Activated CD4-positive, alpha-beta T cell treated with anti-CD3 and anti-CD28 coated beads, Interleukin-2, Interleukin-4, amounts not matched to agents 100 ng/mL and 50 ng/mL, durations not matched to agents 16 hours and 8 hours (primary cell): ENCODE measurements at regions not wholly inside any gene's neighbourhood (a gene's known extent, or its start where the extent isn't known, plus 50 kb on each side); places are given as distances from the start of the nearest gene placed in this dataset.
"Not testable (repeated sequence)": the region's sequence is repeated elsewhere in the genome, so short reads cannot be mapped to it uniquely, and the experiment has no call there.

ENCODE experiments used
- DNase-seq: peaks from one replicate; pipeline ENCODE4 v3.0.0-alpha.2; 2020; ENCODE audit warnings: low spot score

DNA sequence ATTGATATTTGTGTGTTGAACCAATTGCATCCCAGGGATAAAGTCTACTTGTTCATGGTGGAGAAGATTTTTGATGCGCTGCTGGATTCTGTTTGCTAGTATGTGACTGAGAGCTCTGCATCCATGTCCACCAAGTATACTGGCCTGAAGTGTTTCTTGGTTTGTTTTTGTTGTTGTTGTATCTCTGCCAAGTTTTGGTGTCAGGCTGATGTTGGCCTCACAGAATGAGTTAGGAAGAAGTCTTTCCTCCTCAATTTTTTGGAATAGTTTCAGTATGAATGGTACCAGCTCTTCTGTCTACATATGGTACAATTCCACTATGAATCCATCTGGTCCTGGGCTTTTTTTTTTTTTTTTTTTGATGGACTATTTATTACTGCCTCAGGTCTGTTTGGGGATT is 50.9 kb upstream of the OSTN start:
- no peak for DNase-seq

- DNase-seq: no peak
These were observed 55.8 kb upstream of the OSTN start for GRCh38 chr3:191143224-191143623.

GRCh38 chr3:191141728-191142127 is 57.3 kb upstream of the OSTN start:
- DNase-seq: no peak

GRCh38 chr3:191139736-191140135 is 59.3 kb upstream of the OSTN start:
- no peak for DNase-seq

- DNase-seq: no peak
These were observed 60.1 kb upstream of the OSTN start for GRCh38 chr3:191138937-191139336.

DNA sequence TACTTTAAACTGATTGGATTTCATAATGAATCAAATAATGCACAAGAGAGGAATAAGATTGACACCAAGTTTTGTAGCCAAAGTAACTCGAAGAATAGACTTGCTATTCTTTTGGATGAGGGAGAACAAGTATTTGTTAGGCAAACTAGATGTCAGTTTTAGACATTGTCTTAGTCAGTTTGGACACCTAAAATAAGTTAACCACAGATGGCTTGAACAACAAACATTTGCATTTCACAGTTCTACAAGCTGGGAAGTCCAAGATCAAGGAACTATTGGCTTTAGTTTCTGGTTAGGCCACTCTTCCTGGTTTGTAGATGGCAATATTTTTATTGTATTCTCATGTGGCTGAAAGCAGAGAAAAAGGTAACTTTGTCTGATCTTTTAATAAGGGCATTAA is 61.3 kb upstream of the OSTN start:
- no peak for DNase-seq

DNA sequence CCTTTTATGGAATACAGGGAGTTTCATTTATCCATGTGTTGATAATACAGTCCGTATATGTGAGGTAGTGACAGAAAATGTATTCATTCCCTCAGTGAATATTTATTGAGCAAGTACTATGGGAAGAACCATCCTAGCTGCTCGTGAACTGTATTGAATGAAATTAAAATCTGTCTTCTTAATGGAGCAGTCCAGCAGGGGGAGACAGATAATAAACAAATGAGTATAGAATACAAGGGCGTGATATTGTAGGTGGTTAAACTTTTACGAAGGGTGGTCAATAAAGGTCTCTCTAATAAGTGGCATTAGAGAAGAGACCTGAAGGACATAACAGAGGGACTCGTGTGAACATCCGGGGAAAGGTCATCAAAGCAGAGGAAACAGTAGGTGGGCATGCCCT is 62.7 kb upstream of the OSTN start:
- DNase-seq: no peak

DNA sequence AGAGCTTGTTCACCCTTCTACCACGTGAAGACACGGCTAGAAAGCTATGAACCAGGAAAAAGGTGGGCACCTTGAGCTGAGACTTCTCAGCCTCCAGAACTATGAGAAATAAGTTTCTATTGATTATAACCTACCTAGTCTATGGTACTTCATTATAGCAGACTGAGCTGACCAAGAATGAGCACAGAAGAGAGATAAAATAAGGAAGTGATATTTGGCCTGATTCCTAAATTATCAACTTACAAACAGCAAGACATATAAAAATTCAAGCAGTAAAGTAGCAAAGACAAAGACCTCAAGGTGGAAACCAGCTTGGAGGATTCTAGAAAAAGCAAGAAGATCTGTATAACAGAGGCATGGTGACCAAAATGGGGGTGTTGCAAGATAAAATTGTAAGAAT is 63.9 kb upstream of the OSTN start:
- no peak for DNase-seq

GRCh38 chr3:191133359-191133758 is 65.7 kb upstream of the OSTN start:
- no peak for DNase-seq

DNA sequence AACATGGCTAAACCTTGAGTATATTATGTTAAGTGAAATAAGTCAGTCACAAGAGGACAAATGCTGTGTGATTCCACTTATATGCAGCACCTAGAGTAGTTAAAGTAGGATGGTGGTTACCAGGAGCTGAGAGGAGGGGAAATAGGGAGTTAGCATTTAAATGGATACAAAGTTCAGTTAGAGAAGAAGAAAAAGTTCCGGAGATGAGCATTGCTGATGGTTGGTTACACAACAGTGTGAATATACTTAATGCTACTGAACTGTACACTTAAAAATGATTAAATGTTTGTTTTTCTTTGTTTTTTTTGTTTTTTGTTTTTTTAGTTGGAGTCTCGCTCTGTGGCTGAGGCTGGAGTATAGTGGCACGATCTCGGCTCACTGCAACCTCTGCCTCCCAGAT is 67.7 kb upstream of the OSTN start:
- no peak for DNase-seq

GRCh38 chr3:191124891-191125290 is 74.2 kb upstream of the OSTN start:
- DNase-seq: not testable (repeated sequence)

- DNase-seq: no peak
These were observed 75.1 kb upstream of the OSTN start for GRCh38 chr3:191123946-191124345.

- DNase-seq: no peak
These were observed 75.8 kb upstream of the OSTN start for GRCh38 chr3:191123231-191123630.

DNA sequence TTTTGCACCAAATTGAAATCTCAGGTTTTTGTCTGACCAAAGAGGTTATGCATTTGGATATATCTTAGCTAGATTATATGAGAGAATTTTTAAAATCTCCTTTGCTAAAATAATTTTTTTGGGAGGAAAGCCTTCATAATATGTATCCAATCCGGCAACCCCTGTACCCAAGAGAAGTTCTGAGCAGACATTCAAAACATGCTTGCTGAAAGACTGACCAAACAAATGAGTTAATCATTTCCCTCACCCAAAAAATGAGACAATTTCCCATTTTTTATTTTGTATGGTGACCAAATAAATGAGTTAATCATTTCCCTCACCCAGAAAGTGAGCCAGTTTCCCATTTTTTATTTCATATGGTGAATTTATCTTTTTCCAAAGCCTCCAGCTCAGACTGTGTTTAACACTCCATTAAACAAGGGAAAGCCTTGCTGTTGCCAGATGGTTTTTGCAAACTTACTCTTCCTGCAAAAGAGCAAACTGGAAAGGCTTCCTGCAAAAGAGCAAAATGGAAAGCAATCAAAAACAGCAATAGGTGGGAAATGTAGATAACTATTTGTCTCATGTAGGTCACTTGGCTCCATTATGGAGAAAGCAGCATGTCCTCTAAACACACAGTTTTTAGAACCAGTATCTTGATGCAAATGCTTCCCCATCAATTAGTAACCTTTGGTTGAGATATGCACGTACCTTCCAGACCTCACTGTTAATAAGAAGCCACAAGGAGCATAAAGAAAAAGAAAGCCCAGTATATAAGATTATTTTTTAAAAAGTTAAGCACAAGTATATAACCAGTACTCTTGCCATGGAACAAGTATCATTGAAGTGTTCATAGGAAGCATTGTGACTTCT is 78.4 kb upstream of the OSTN start:
- DNase-seq: no peak

GRCh38 chr3:191119415-191120295 is 79.4 kb upstream of the OSTN start:
- DNase-seq: no peak

DNA sequence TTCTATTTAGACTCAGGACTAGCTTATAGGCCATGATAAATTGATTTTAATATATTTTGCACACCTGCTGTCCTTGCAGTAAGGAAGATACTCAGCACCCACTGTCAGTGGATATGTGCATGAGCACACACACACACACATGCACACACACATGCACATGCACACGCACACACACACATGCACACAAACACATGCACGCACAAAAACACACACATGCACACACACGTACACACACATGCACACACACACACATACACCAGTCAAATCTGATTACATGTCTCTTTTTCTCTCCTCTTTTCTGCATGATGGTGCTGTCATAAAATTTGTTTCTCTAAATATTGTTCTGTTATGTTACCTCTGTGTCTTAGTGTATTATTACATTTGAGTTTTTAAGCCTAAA is 87.3 kb upstream of the OSTN start:
- no peak for DNase-seq

- DNase-seq: no peak
These were observed 93.6 kb upstream of the OSTN start for GRCh38 chr3:191105418-191105817.

- DNase-seq: no peak
These were observed 98.5 kb upstream of the OSTN start for GRCh38 chr3:191100516-191100915.

DNA sequence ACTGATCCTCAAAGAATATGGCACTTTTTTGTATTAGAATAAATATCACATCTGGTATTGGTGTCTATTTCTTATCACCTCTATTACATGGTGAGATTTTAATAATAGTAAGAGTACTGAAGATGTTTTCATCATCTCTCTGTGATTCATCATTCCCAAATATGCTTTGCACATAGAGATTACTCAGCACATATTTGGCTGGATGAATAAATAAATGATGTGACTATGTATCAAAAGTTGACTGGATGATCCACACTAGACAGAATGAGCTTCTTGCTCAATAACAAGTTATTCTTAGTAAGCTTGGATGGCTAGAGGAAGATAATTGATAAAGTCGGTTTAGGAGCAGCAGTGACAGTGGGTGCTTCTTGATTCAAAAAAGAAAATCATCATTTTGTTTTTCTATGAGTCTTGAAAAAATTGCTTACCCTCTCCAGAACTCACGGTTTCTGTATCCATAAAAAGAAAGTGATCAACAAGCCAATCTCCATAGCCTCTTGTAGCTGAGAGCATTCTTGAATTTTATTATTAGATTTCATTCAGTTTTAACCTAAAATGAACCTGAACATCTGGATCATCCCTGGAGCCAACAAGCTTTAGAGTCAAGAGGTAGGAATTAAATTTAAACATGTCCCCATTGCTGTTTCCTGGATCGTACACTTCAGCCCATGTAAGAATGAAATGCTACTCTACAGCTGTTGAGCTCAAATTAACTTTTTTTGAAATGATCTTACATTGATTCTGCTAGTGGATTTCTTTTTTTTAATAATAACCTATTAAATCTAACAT is 104.8 kb upstream of the OSTN start:
- DNase-seq: no peak

DNA sequence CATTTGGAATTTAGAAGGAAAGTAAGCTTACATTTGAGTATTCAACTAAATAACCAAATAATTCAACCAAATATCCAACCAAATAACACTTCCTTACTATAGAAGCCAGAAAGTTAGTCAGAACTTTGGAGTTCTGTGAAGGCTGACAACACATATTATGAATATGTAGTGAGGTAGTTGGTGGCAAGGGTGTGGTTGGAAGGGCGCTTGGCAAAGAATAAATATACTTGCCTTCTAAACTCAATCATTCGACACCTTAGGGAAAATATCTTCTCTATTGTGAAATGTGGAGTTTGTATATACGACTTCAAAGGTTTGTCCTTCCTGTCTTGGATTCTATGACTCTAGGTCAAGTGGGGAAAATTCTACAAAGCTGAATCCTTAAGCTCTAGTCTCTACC is 111.7 kb upstream of the OSTN start:
- no peak for DNase-seq

- no peak for DNase-seq
These were observed 114.0 kb upstream of the OSTN start for GRCh38 chr3:191085091-191085490.

DNA sequence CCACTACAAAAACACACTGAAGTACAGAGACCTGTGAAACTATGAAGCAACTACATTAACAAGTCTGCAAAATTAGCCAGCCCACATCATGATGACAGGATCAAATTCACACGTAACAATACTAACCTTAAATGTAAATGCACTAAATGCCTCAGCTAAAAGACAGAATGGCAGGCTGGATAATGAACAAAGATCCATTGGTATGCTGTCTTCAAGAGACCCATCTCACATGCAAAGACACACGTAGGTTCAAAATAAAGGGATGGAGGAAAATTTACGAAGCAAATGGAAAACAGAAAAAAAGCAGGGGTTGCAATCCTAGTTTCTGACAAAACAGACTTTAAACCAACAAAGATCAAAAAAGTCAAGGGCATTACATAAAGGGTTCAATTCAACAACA is 120.1 kb upstream of the OSTN start:
- DNase-seq: not testable (repeated sequence)
